ENCODE measurements at regions not wholly inside any gene's neighbourhood (a gene's known extent, or its start where the extent isn't known, plus 50 kb on each side); places are given as distances from the start of the nearest gene placed in this dataset.

GRCh38 chr4:62292911-62293310, 1092.8 kb downstream of the ADGRL3 start:
- 88% methylated on average over 8 of the region's 14 CpGs; no CpG with 5 or more reads in 1 of the 2 experiments for WGBS, 2 experiments (ENCODE audit: extremely low coverage in 2 of 2, insufficient read length in 1 of 2)
- H3K4me1 ChIP-seq (ENCODE audit: control insufficient read depth, insufficient read depth, low read length) = no peaks in the 10 kb centered on the region
- no peaks in the 10 kb centered on the region for H3K36me3 ChIP-seq (ENCODE audit: control insufficient read depth, insufficient read depth, low read length)
- H3K9me1 ChIP-seq (ENCODE audit: insufficient read depth, low read length) = no peaks in the 10 kb centered on the region
- no TSS peak for BruUV-seq (replicated peaks)
- H3K14ac ChIP-seq (replicated peaks; ENCODE audit: low read depth, low read length) = no peak overlapping the region
- no peak overlapping the region for H4K91ac ChIP-seq (ENCODE audit: insufficient read depth, low read depth, low read length)
- ChIA-PET POLR2A (ENCODE audit: unreplicated experiment) (no interaction called here), CTCF (no interaction called here)
- H3K4me3 ChIP-seq (ENCODE audit: insufficient read depth, low read depth, low read length) = no peak overlapping the region
- H3K18ac ChIP-seq (ENCODE audit: low read depth, low read length) = no peak overlapping the region
- in situ Hi-C loops (cut with MboI; ENCODE audit: low sequenced_read_pairs) = no loop called here
- H2BK20ac ChIP-seq (ENCODE audit: low read depth, low read length) = no peak overlapping the region
- intact Hi-C loops (cut with micrococcal nuclease) = no loop called here
- no peak overlapping the region for H3K4me2 ChIP-seq (ENCODE audit: low read depth, low read length)
- no peak overlapping the region for H3K27ac ChIP-seq (ENCODE audit: insufficient read depth, low read length)
- no peak overlapping the region for H3K9ac ChIP-seq (ENCODE audit: low read depth, low read length)
- H2BK120ac ChIP-seq (ENCODE audit: low read depth, low read length) = no peak overlapping the region
- no peak overlapping the region for H2AK5ac ChIP-seq (ENCODE audit: low read depth, low read length)
- ATAC-seq (ENCODE audit: low read depth) (no peak), DNase-seq (no peak)
- no peak overlapping the region for H2AK9ac ChIP-seq (replicated peaks; ENCODE audit: low read depth, low read length, poor library complexity)
- dilution Hi-C loops (cut with HindIII; ENCODE audit: low sequenced_read_pairs, unreplicated experiment) = no loop called here
- no peak overlapping the region for H2BK15ac ChIP-seq (ENCODE audit: low read depth, low read length)
- no peak overlapping the region for H3K4ac ChIP-seq (ENCODE audit: low read depth, low read length)
- H4K20me1 ChIP-seq (ENCODE audit: insufficient read depth, low read length) = no peaks in the 10 kb centered on the region
- H3K79me1 ChIP-seq (ENCODE audit: low read depth in 1 of 2, low read length in 2 of 2) = no peaks in the 10 kb centered on the region
- H2BK5ac ChIP-seq (ENCODE audit: low read depth, low read length, poor library complexity, severe bottlenecking) = no peak overlapping the region
- no peak overlapping the region for H4K5ac ChIP-seq (ENCODE audit: low read depth, low read length)
- H3K9me3 ChIP-seq (ENCODE audit: control insufficient read depth, insufficient read depth, low read length) = peaks cover 7% of the 10 kb centered on the region; the same call in 1 of the 2 replicates
- TF ChIP-seq RAD21 (IDR thresholded peaks at IDR 0.05; ENCODE audit: low read length) (no peak), MAZ (IDR thresholded peaks at IDR 0.05; ENCODE audit: borderline replicate concordance, low read depth, low read length) (no peak), BHLHE40 (IDR thresholded peaks at IDR 0.05; ENCODE audit: low read depth, low read length) (no peak), USF2 (IDR thresholded peaks at IDR 0.05; ENCODE audit: low read depth, low read length) (no peak), ELK1 (IDR thresholded peaks at IDR 0.05; ENCODE audit: borderline replicate concordance, low read depth, low read length) (no peak), POLR2A (IDR thresholded peaks at IDR 0.05; ENCODE audit: low read depth, low read length) (no peak), SMC3 (IDR thresholded peaks at IDR 0.05; ENCODE audit: low read depth, low read length) (no peak), MAFK (IDR thresholded peaks at IDR 0.05; ENCODE audit: low read depth, low read length) (no peak), CEBPB (IDR thresholded peaks at IDR 0.05; ENCODE audit: low read depth, low read length) (no peak), NFE2L2 (IDR thresholded peaks at IDR 0.05; ENCODE audit: low read depth, low read length) (no peak), CHD1 (IDR thresholded peaks at IDR 0.05; ENCODE audit: low read depth, low read length) (no peak), RCOR1 (IDR thresholded peaks at IDR 0.05; ENCODE audit: insufficient replicate concordance, low read length) (no peak), MXI1 (IDR thresholded peaks at IDR 0.05; ENCODE audit: borderline replicate concordance, low read depth, low read length) (no peak), FOS (IDR thresholded peaks at IDR 0.05; ENCODE audit: low read depth, low read length) (no peak), CTCF (conservative IDR thresholded peaks at IDR 0.05; ENCODE audit: low read depth, low read length) (no peak), RFX5 (IDR thresholded peaks at IDR 0.05; ENCODE audit: low read depth, low read length) (no peak)
- no peak overlapping the region for H2AFZ ChIP-seq (replicated peaks; ENCODE audit: low read length, poor library complexity)
- H3K56ac ChIP-seq (ENCODE audit: extremely low read depth, insufficient read depth, low read length) = no peak overlapping the region
- no peak overlapping the region for H4K8ac ChIP-seq (ENCODE audit: low read depth in 2 of 2, low read length in 2 of 2)
- H3K27me3 ChIP-seq (ENCODE audit: control insufficient read depth, insufficient read depth, low read length) = no peaks in the 10 kb centered on the region
- H3K23ac ChIP-seq (ENCODE audit: low read depth, low read length) = no peak overlapping the region

All from IMR-90 (cell line).